IMR-90 (cell line): ENCODE measurements at regions not wholly inside any gene's neighbourhood (a gene's known extent, or its start where the extent isn't known, plus 50 kb on each side); places are given as distances from the start of the nearest gene placed in this dataset.

ENCODE experiments used
- BHLHE40 ChIP-seq: fragments of 150-350 bp; IDR thresholded peaks from 2 replicates; pipeline ENCODE4 v1.6.1; 2016; ENCODE audit warnings: mild to moderate bottlenecking, low read depth, low read length
- CEBPB ChIP-seq: IDR thresholded peaks from 2 replicates; pipeline ENCODE4 v1.6.1; 2012; ENCODE audit warnings: low read depth, low read length, improper control_type of control experiment
- CHD1 ChIP-seq: IDR thresholded peaks from 2 replicates; pipeline ENCODE4 v1.6.1; 2012; ENCODE audit warnings: low read depth, low read length, improper control_type of control experiment
- CTCF ChIP-seq: conservative IDR thresholded peaks from 2 replicates; pipeline ENCODE4 v1.5.1; 2012; ENCODE audit warnings: mild to moderate bottlenecking, low read depth, low read length, improper control_type of control experiment
- ELK1 ChIP-seq: fragments of 150-350 bp; IDR thresholded peaks from 2 replicates; pipeline ENCODE4 v1.6.1; 2016; ENCODE audit warnings: low read depth, mild to moderate bottlenecking, low read length, moderate library complexity, borderline replicate concordance
- FOS ChIP-seq: fragments of 150-350 bp; IDR thresholded peaks from 2 replicates; pipeline ENCODE4 v1.6.1; 2016; ENCODE audit warnings: low read depth, low read length
- MAZ ChIP-seq: IDR thresholded peaks from 2 replicates; pipeline ENCODE4 v1.6.1; 2012; ENCODE audit warnings: low read depth, mild to moderate bottlenecking, low read length, improper control_type of control experiment, moderate library complexity, borderline replicate concordance
- POLR2A ChIP-seq: IDR thresholded peaks from 2 replicates; pipeline ENCODE4 v1.6.1; 2012; ENCODE audit warnings: mild to moderate bottlenecking, low read depth, low read length
- RAD21 ChIP-seq: IDR thresholded peaks from 2 replicates; pipeline ENCODE4 v1.6.1; 2012; ENCODE audit warnings: low read length, improper control_type of control experiment
- RFX5 ChIP-seq: IDR thresholded peaks from 2 replicates; pipeline ENCODE4 v1.8.0; 2012; ENCODE audit warnings: low read depth, mild to moderate bottlenecking, low read length, moderate library complexity
- SMC3 ChIP-seq: fragments of 150-350 bp; IDR thresholded peaks from 2 replicates; pipeline ENCODE4 v1.6.1; 2016; ENCODE audit warnings: low read depth, mild to moderate bottlenecking, antibody characterized with exemption, low read length, moderate library complexity
- USF2 ChIP-seq: fragments of 150-350 bp; IDR thresholded peaks from 2 replicates; pipeline ENCODE4 v1.6.1; 2017; ENCODE audit warnings: mild to moderate bottlenecking, antibody characterized with exemption, low read length, low read depth

GRCh38 chr6:80547827-80548226 is 441.4 kb downstream of the BCKDHB start:
- TF ChIP-seq CTCF, result no peak
- TF ChIP-seq CHD1, result no peak
- TF ChIP-seq RFX5, result no peak
- no peak for TF ChIP-seq MAZ
- TF ChIP-seq FOS, result peak; percentile 43; the same call in 1 of the 2 replicates
- no peak for TF ChIP-seq CEBPB
- TF ChIP-seq POLR2A, result no peak
- TF ChIP-seq RAD21, result no peak
- TF ChIP-seq BHLHE40, result 0 out of 2 replicates have a peak, but pooled peaks have one; percentile 12
- TF ChIP-seq SMC3, result no peak
- TF ChIP-seq ELK1, result no peak
- TF ChIP-seq USF2, result no peak
